ENCODE measurements at regions not wholly inside any gene's neighbourhood (a gene's known extent, or its start where the extent isn't known, plus 50 kb on each side); places are given as distances from the start of the nearest gene placed in this dataset.
"Not testable (repeated sequence)": the region's sequence is repeated elsewhere in the genome, so short reads cannot be mapped to it uniquely, and the experiment has no call there.

DNA sequence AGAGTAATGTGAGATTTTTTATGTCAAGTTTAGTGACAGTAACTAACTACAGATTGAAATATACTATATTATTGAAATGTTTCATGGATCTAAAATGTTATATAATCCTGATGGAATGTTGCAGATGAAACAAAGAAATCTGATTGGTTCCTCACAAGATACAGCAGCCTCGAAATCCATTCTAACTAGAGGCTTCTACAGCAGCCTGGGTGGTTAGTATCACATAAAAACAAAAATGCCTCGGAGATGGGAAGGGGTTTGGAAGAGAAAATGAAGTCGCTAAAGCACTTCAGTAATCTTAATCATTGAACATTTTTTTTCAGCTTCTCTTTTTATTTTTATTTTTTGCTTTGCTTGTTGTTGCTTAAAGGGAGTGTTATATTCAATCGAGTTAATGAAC is 75.2 kb downstream of the TANC2 start:
- ChIA-PET CTCF (no interaction called here), POLR2A (no interaction called here)
- Mint-ChIP-seq H3K27me3 (peaks cover 0 to 2% (median 0%) of the 10 kb centered on the region in 5 donors), H3K4me3 (no peak overlapping the region), H3K9me3 (no peaks in the 10 kb centered on the region), H3K36me3 (no peaks in the 10 kb centered on the region), H3K27ac (no peak overlapping the region), H3K4me1 (peaks cover 0 to 14% (median 10%) of the 10 kb centered on the region in 7 donors)
- Histone ChIP-seq H3K9me3 (ENCODE audit: control insufficient read depth in 2 of 3, low read length in 3 of 3) (no peaks in the 10 kb centered on the region), H3K27ac (ENCODE audit: low read depth, low read length) (no peak overlapping the region), H3K36me3 (ENCODE audit: control insufficient read depth in 2 of 3, insufficient read depth in 3 of 3, low read length in 3 of 3) (no peaks in the 10 kb centered on the region), H3K27me3 (ENCODE audit: control insufficient read depth in 2 of 2, insufficient read depth in 2 of 2, low read length in 2 of 2) (no peaks in the 10 kb centered on the region), H3K4me1 (ENCODE audit: control insufficient read depth in 2 of 2, insufficient read depth in 2 of 2, low read length in 2 of 2) (no peaks in the 10 kb centered on the region), H3K4me3 (ENCODE audit: low read length) (no peak overlapping the region)
- no peak for DNase-seq
- ATAC-seq, result no peak
- intact Hi-C loops (cut with micrococcal nuclease), result no loop called here

DNA sequence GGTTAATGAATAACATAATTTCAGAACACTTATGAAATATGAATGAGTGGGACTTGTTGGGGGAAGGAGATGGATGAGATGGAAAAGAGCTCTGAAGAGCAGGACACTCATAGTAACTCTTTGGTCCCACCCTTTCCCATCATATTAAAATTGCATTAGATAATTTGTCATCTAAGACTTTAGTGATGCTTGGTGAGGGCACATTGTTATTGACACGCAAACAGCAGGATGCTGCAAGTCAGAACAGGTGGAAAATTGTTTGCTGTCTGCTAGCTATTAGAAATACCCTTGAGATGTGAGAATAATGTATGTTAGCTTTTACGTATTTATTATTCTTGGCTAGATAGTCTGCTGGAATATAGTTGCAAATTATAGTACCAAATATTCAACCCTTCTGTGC is 75.7 kb downstream of the TANC2 start:
- CTCF ChIA-PET, result no interaction called here
- Histone ChIP-seq H3K4me1 (ENCODE audit: control insufficient read depth in 2 of 2, insufficient read depth in 2 of 2, low read length in 2 of 2) (no peaks in the 10 kb centered on the region), H3K36me3 (ENCODE audit: control insufficient read depth in 2 of 3, insufficient read depth in 3 of 3, low read length in 3 of 3) (no peaks in the 10 kb centered on the region), H3K27me3 (ENCODE audit: control insufficient read depth in 2 of 2, insufficient read depth in 2 of 2, low read length in 2 of 2) (no peaks in the 10 kb centered on the region), H3K4me3 (ENCODE audit: low read length) (no peak overlapping the region), H3K9me3 (ENCODE audit: control insufficient read depth in 2 of 3, low read length in 3 of 3) (no peaks in the 10 kb centered on the region), H3K27ac (ENCODE audit: low read depth, low read length) (no peak overlapping the region)
- DNase-seq, result no peak
- ATAC-seq, result no peak
- Mint-ChIP-seq H3K27me3 (peaks cover 0 to 2% (median 0%) of the 10 kb centered on the region in 5 donors), H3K9me3 (no peaks in the 10 kb centered on the region), H3K4me3 (no peak overlapping the region), H3K4me1 (peaks cover 0 to 14% (median 9%) of the 10 kb centered on the region in 7 donors), H3K27ac (no peak overlapping the region), H3K36me3 (no peaks in the 10 kb centered on the region)
- POLR2A ChIA-PET, result no interaction called here
- intact Hi-C loops (cut with micrococcal nuclease), result no loop called here

DNA sequence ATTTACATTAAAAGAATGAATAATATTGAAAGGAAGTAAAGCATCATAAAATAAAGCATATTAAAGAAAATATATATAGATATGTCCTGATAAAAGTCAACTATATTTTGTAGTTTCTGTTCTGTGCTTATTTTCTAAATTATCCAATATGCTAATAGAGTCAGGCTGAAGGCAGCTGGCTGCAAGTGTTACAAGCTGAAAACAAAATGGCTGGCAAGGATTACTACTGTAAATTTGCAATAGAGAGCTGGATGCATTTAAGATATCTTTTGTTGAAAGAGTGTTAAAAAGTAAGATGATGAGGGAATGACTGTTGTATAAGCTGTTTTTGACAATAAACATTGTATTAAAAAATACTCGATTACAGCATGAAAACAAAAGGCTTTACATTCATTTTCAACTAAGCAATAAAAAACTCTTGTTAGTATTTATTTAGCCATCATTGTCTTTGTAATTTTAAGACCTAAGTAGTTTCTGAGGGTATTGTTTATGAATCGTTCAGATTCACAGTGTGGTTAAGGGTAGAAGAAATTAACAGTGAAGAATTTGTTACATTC is 76.3 kb downstream of the TANC2 start:
- no peaks in the 10 kb centered on the region for H3K36me3 ChIP-seq (ENCODE audit: control insufficient read depth in 2 of 3, insufficient read depth in 3 of 3, low read length in 3 of 3)
- intact Hi-C loops (cut with micrococcal nuclease), result no loop called here
- ATAC-seq (no peak), DNase-seq (no peak)
- POLR2A ChIA-PET, result no interaction called here
- no peak overlapping the region for H3K27ac ChIP-seq (ENCODE audit: low read depth, low read length)
- no peaks in the 10 kb centered on the region for H3K27me3 ChIP-seq (ENCODE audit: control insufficient read depth in 2 of 2, insufficient read depth in 2 of 2, low read length in 2 of 2)
- Mint-ChIP-seq H3K36me3 (peaks cover 0 to 4% (median 0%) of the 10 kb centered on the region in 5 donors), H3K9me3 (peaks cover 0 to 2% (median 0%) of the 10 kb centered on the region in 11 donors), H3K27me3 (peaks cover 0 to 2% (median 0%) of the 10 kb centered on the region in 5 donors), H3K4me1 (peaks cover 0 to 14% (median 9%) of the 10 kb centered on the region in 7 donors), H3K27ac (no peak overlapping the region), H3K4me3 (no peak overlapping the region)
- no peaks in the 10 kb centered on the region for H3K4me1 ChIP-seq (ENCODE audit: control insufficient read depth in 2 of 2, insufficient read depth in 2 of 2, low read length in 2 of 2)
- no peak overlapping the region for H3K4me3 ChIP-seq (ENCODE audit: low read length)
- CTCF ChIA-PET, result no interaction called here
- no peaks in the 10 kb centered on the region for H3K9me3 ChIP-seq (ENCODE audit: control insufficient read depth in 2 of 3, low read length in 3 of 3)

DNA sequence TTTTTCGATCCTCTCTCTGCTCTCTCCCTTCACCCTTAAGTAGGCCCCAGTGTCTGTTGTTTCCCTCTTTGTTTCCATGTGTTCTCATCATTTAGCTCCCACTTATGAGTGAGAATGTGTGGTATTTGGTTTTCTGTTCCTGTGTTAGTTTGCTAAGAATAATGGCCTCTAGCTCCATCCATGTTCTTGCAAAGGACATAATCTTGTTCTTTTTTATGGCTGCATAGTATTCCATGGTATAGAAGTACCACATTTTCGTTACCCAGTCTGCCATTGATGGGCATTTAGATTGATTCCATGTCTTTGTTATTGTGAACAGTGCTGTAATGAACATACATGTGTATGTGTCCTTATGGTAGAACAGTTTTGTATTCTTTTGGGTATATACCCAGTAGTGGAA is 91.5 kb downstream of the TANC2 start:
- H3K4me3 ChIP-seq (ENCODE audit: low read length); POLR2A ChIA-PET; H3K9me3 ChIP-seq (ENCODE audit: control insufficient read depth in 2 of 3, low read length in 3 of 3); CTCF ChIA-PET; intact Hi-C loops (cut with micrococcal nuclease); ATAC-seq; DNase-seq; H3K9me3 Mint-ChIP-seq; H3K36me3 ChIP-seq (ENCODE audit: control insufficient read depth in 2 of 3, insufficient read depth in 3 of 3, low read length in 3 of 3); H3K4me1 ChIP-seq (ENCODE audit: control insufficient read depth in 2 of 2, insufficient read depth in 2 of 2, low read length in 2 of 2); H3K27me3 ChIP-seq (ENCODE audit: control insufficient read depth in 2 of 2, insufficient read depth in 2 of 2, low read length in 2 of 2); H3K27ac Mint-ChIP-seq; H3K27ac ChIP-seq (ENCODE audit: low read depth, low read length); H3K4me3 Mint-ChIP-seq; H3K27me3 Mint-ChIP-seq: not testable (repeated sequence)
- Mint-ChIP-seq H3K4me1 (peaks cover 0 to 20% (median 0%) of the 10 kb centered on the region in 7 donors), H3K36me3 (peaks cover 0 to 17% (median 7%) of the 10 kb centered on the region in 5 donors)

DNA sequence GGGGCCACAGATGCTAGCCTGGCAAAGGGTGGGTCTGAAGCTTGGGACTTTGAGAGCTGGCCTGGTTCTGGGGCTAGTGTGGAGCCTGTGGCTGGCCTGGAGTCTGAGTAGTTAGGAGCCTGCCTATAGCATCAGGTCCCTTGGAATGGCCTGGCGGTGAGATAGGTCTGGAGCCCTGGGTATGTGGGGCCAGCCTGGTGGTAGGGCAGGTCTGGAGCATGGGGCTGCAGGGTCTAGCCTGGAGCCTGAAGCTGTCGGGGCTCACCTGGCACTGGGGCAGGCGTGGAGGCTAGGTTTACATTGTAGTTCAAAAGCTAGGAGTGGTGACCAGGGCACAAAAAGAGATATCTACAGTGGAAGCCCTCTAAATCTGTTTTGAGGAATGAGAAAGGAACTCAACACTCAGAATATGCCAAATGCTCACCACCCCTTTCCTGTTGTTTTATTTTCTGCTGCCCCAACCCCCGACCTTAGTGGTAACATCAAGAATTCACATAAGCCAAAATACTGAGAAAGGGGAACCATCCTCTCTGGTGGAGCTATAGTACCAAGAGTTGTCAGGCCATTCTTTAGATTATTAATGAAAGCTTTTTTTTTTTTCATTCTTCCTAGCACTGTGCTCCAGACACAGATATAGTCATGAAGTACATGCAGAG is 100.3 kb downstream of the TANC2 start:
- Histone ChIP-seq H3K4me1 (ENCODE audit: control insufficient read depth in 2 of 2, insufficient read depth in 2 of 2, low read length in 2 of 2) (no peaks in the 10 kb centered on the region), H3K36me3 (ENCODE audit: control insufficient read depth in 2 of 3, insufficient read depth in 3 of 3, low read length in 3 of 3) (no peaks in the 10 kb centered on the region), H3K4me3 (ENCODE audit: low read length) (no peak overlapping the region), H3K9me3 (ENCODE audit: control insufficient read depth in 2 of 3, low read length in 3 of 3) (no peaks in the 10 kb centered on the region), H3K27ac (ENCODE audit: low read depth, low read length) (no peak overlapping the region), H3K27me3 (ENCODE audit: control insufficient read depth in 2 of 2, insufficient read depth in 2 of 2, low read length in 2 of 2) (no peaks in the 10 kb centered on the region)
- Mint-ChIP-seq H3K27ac (no peak overlapping the region), H3K27me3 (peaks cover 0 to 8% (median 0%) of the 10 kb centered on the region in 5 donors), H3K36me3 (peaks cover 0 to 20% (median 0%) of the 10 kb centered on the region in 5 donors), H3K4me3 (no peak overlapping the region), H3K4me1 (peaks cover 0 to 20% (median 11%) of the 10 kb centered on the region in 7 donors), H3K9me3 (no peaks in the 10 kb centered on the region)
- ATAC-seq (no peak), DNase-seq (no peak)
- CTCF ChIA-PET, result interaction anchor here (1.2 kb wide), 1 partner anchor 340 kb away, joined by 6 read pairs; no protein-coding TSS in a partner anchor
- POLR2A ChIA-PET, result no interaction called here
- intact Hi-C loops (cut with micrococcal nuclease), result no loop called here

DNA sequence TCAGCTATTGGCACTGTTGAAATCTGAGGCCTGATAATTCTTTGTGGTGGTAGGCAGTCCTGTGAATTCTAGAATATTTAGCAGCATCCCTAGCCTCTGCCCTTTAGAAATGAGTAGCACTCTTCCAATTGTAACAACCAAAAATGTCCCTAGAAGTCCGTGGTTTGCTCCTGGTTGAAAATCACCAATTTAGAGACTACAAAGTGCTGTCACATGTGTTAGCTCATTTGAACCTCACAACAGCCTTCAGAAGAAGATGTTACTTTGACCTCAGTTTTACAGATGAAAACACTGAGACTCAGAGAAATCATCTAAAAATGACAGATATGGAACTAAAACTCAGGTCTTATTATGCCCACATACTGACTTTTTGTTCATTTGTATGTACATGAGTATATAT is 103.2 kb downstream of the TANC2 start:
- no peak overlapping the region for H3K27ac Mint-ChIP-seq
- Histone ChIP-seq H3K27me3 (ENCODE audit: control insufficient read depth in 2 of 2, insufficient read depth in 2 of 2, low read length in 2 of 2) (no peaks in the 10 kb centered on the region), H3K4me3 (ENCODE audit: low read length) (no peak overlapping the region), H3K4me1 (ENCODE audit: control insufficient read depth in 2 of 2, insufficient read depth in 2 of 2, low read length in 2 of 2) (no peaks in the 10 kb centered on the region), H3K27ac (ENCODE audit: low read depth, low read length) (no peak overlapping the region), H3K36me3 (ENCODE audit: control insufficient read depth in 2 of 3, insufficient read depth in 3 of 3, low read length in 3 of 3) (no peaks in the 10 kb centered on the region), H3K9me3 (ENCODE audit: control insufficient read depth in 2 of 3, low read length in 3 of 3) (no peaks in the 10 kb centered on the region)
- H3K36me3 Mint-ChIP-seq, result peaks cover 0 to 11% (median 3%) of the 10 kb centered on the region in 5 donors
- DNase-seq, result no peak
- no peak overlapping the region for H3K4me3 Mint-ChIP-seq
- peaks cover 0 to 8% (median 0%) of the 10 kb centered on the region in 5 donors for H3K27me3 Mint-ChIP-seq
- peaks cover 0 to 20% (median 11%) of the 10 kb centered on the region in 7 donors for H3K4me1 Mint-ChIP-seq
- CTCF ChIA-PET, result no interaction called here
- intact Hi-C loops (cut with micrococcal nuclease), result no loop called here
- H3K9me3 Mint-ChIP-seq, result no peaks in the 10 kb centered on the region
- POLR2A ChIA-PET, result no interaction called here
- ATAC-seq, result no peak

DNA sequence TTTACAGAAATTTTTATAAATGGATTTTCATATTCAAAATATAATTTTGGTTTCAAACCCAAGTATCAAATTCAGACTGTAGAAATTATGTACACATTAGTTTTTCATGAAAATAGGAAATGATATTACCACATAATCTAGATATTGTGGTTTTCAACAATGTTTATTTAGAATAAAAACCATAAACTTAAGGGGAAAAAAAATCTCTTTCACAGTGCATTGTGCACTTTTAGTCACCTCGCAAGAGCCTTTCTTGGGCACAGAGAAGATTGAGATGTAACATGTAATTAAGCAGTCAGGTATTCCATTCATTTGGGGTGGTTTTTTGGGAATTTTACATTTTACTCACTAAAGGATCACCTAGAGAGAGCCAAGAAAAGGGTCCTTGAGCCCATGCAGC is 104.0 kb downstream of the TANC2 start:
- DNase-seq, result no peak
- ATAC-seq, result no peak
- CTCF ChIA-PET, result no interaction called here
- H3K27ac Mint-ChIP-seq, result no peak overlapping the region
- H3K4me1 Mint-ChIP-seq, result peaks cover 0 to 18% (median 11%) of the 10 kb centered on the region in 7 donors
- no peak overlapping the region for H3K27ac ChIP-seq (ENCODE audit: low read depth, low read length)
- POLR2A ChIA-PET, result no interaction called here
- no peaks in the 10 kb centered on the region for H3K4me1 ChIP-seq (ENCODE audit: control insufficient read depth in 2 of 2, insufficient read depth in 2 of 2, low read length in 2 of 2)
- intact Hi-C loops (cut with micrococcal nuclease), result no loop called here
- H3K9me3 Mint-ChIP-seq, result no peaks in the 10 kb centered on the region
- H3K9me3 ChIP-seq (ENCODE audit: control insufficient read depth in 2 of 3, low read length in 3 of 3), result no peaks in the 10 kb centered on the region
- H3K27me3 Mint-ChIP-seq, result peaks cover 0 to 6% (median 0%) of the 10 kb centered on the region in 5 donors
- no peak overlapping the region for H3K4me3 Mint-ChIP-seq
- no peaks in the 10 kb centered on the region for H3K27me3 ChIP-seq (ENCODE audit: control insufficient read depth in 2 of 2, insufficient read depth in 2 of 2, low read length in 2 of 2)
- H3K36me3 ChIP-seq (ENCODE audit: control insufficient read depth in 2 of 3, insufficient read depth in 3 of 3, low read length in 3 of 3), result no peaks in the 10 kb centered on the region
- H3K4me3 ChIP-seq (ENCODE audit: low read length), result no peak overlapping the region
- H3K36me3 Mint-ChIP-seq, result peaks cover 0 to 9% (median 3%) of the 10 kb centered on the region in 5 donors
